Trophoblast cell (in vitro differentiated cells and primary cell): ENCODE measurements at regions not wholly inside any gene's neighbourhood (a gene's known extent, or its start where the extent isn't known, plus 50 kb on each side); places are given as distances from the start of the nearest gene placed in this dataset.

Experiments used
- DNase-seq, 2 donors: peaks; one replicate each; pipeline ENCODE4 v3.0.0-alpha.2; 2016
- H2AFZ ChIP-seq: 2 replicates; pipeline ENCODE4 v1.6.1; 2013; ENCODE audit warnings: low read length, moderate library complexity, mild to moderate bottlenecking; ENCODE audit not compliant: insufficient read depth, poor library complexity
- H2AK5ac ChIP-seq: 2 replicates; pipeline ENCODE4 v1.6.1; 2013; ENCODE audit warnings: mild to moderate bottlenecking, low read length
- H2BK120ac ChIP-seq: 2 replicates; pipeline ENCODE4 v1.6.1; 2013; ENCODE audit warnings: low read length, mild to moderate bottlenecking, moderate library complexity; ENCODE audit not compliant: insufficient read depth, poor library complexity
- H2BK12ac ChIP-seq: 2 replicates; pipeline ENCODE4 v1.6.1; 2013; ENCODE audit warnings: mild to moderate bottlenecking, low read length, moderate library complexity
- H2BK5ac ChIP-seq: 2 replicates; pipeline ENCODE4 v1.6.1; 2013; ENCODE audit warnings: low read length, low read depth, moderate library complexity, mild to moderate bottlenecking; ENCODE audit not compliant: poor library complexity
- H3K14ac ChIP-seq: 2 replicates; pipeline ENCODE4 v1.6.1; 2013; ENCODE audit warnings: mild to moderate bottlenecking, low read length
- H3K18ac ChIP-seq: 2 replicates; pipeline ENCODE4 v1.6.1; 2013; ENCODE audit warnings: mild to moderate bottlenecking, low read length
- H3K23ac ChIP-seq: 2 replicates; pipeline ENCODE4 v1.6.1; 2013; ENCODE audit warnings: low read length
- H3K27ac ChIP-seq: 2 replicates; pipeline ENCODE4 v1.5.1; 2013; ENCODE audit warnings: low read depth, mild to moderate bottlenecking, inconsistent platforms, low read length, moderate library complexity
- H3K27me3 ChIP-seq: 2 replicates; pipeline ENCODE4 v1.6.1; 2013; ENCODE audit warnings: inconsistent platforms, mild to moderate bottlenecking, low read length, moderate library complexity; ENCODE audit not compliant: insufficient read depth
- H3K36me3 ChIP-seq, 2 experiments: 1 replicate in 1 of 2; 2 replicates in 1 of 2; pipeline ENCODE4 v1.6.1; 2013; ENCODE audit warnings: low read length in 2 of 2, mild to moderate bottlenecking in 2 of 2, moderate library complexity in 1 of 2; ENCODE audit not compliant: insufficient read depth in 2 of 2, control insufficient read depth in 1 of 2
- H3K4ac ChIP-seq: 2 replicates; pipeline ENCODE4 v1.6.1; 2013; ENCODE audit warnings: low read depth, mild to moderate bottlenecking, low read length, moderate library complexity
- H3K4me1 ChIP-seq, 2 experiments: 1 replicate in 1 of 2; 2 replicates in 1 of 2; pipeline ENCODE4 v1.6.1; 2013; ENCODE audit warnings: low read length in 2 of 2, mild to moderate bottlenecking in 2 of 2, moderate library complexity in 1 of 2; ENCODE audit not compliant: insufficient read depth in 2 of 2, control insufficient read depth in 1 of 2
- H3K4me2 ChIP-seq: 2 replicates; pipeline ENCODE4 v1.6.1; 2013; ENCODE audit warnings: inconsistent platforms, mild to moderate bottlenecking, low read length, moderate library complexity
- H3K4me3 ChIP-seq: 2 replicates; pipeline ENCODE4 v1.5.1; 2013; ENCODE audit warnings: mild to moderate bottlenecking, low read depth, low read length, inconsistent platforms
- H3K79me1 ChIP-seq: one replicate; pipeline ENCODE4 v1.6.1; 2013; ENCODE audit warnings: low read length
- H3K79me2 ChIP-seq: 2 replicates; pipeline ENCODE4 v1.6.1; 2013; ENCODE audit warnings: low read length, mild to moderate bottlenecking; ENCODE audit not compliant: control insufficient read depth, insufficient read depth, poor library complexity
- H3K9ac ChIP-seq: 2 replicates; pipeline ENCODE4 v1.6.1; 2013; ENCODE audit warnings: mild to moderate bottlenecking, low read length
- H3K9me3 ChIP-seq: 2 replicates; pipeline ENCODE4 v1.6.1; 2013; ENCODE audit warnings: low read depth, mild to moderate bottlenecking, control low read depth, inconsistent platforms, low read length; ENCODE audit not compliant: insufficient read depth
- H4K12ac ChIP-seq: 2 replicates; pipeline ENCODE4 v1.6.1; 2013; ENCODE audit warnings: low read depth, mild to moderate bottlenecking, low read length, moderate library complexity
- H4K8ac ChIP-seq: 2 replicates; pipeline ENCODE4 v1.6.1; 2013; ENCODE audit warnings: low read depth, mild to moderate bottlenecking, low read length, moderate library complexity
- H4K91ac ChIP-seq: one replicate; pipeline ENCODE4 v1.6.1; 2013; ENCODE audit warnings: low read depth, mild to moderate bottlenecking, low read length, moderate library complexity
- WGBS: extraction: QIAGEN DNeasy Blood & Tissue Kit; methylation state at CpG from one replicate; pipeline ENCODE4 v1.1.7; 2013; ENCODE audit warnings: missing lambda C conversion rate; ENCODE audit not compliant: insufficient read length, insufficient coverage; ENCODE audit errors: extremely low coverage; 5-methylcytosine and 5-hydroxymethylcytosine counted together

GRCh38 chr3:87127281-87127680 is 99.8 kb upstream of the CHMP2B start:
- Histone ChIP-seq H3K9ac (no peak overlapping the region), H3K9me3 (no peaks in the 10 kb centered on the region)

GRCh38 chr3:87126321-87126720 is 100.8 kb upstream of the CHMP2B start:
- no peak overlapping the region for H3K14ac ChIP-seq
- DNase-seq = peak; percentile 27 to 88
- no CpG with 5 or more reads among the region's 4 CpGs for WGBS
- no peak overlapping the region for H4K8ac ChIP-seq
- no peak overlapping the region for H3K18ac ChIP-seq
- peaks cover 5% of the 10 kb centered on the region for H3K79me1 ChIP-seq
- peaks cover 2 to 7% of the 10 kb centered on the region in 2 experiments for H3K4me1 ChIP-seq
- no peak overlapping the region for H2AK5ac ChIP-seq
- no peak overlapping the region for H4K91ac ChIP-seq
- H2BK12ac ChIP-seq = no peak overlapping the region
- H3K9me3 ChIP-seq = peaks cover 2% of the 10 kb centered on the region
- no peak overlapping the region for H3K4ac ChIP-seq
- H3K9ac ChIP-seq = no peak overlapping the region
- peak overlapping the region; percentile 54 for H3K27ac ChIP-seq
- no peak overlapping the region for H2AFZ ChIP-seq
- H3K23ac ChIP-seq = no peak overlapping the region
- H4K12ac ChIP-seq = no peak overlapping the region
- no peaks in the 10 kb centered on the region for H3K79me2 ChIP-seq
- H3K27me3 ChIP-seq = no peaks in the 10 kb centered on the region
- no peak overlapping the region for H3K4me3 ChIP-seq
- peak overlapping the region; percentile 33 for H2BK120ac ChIP-seq
- no peak overlapping the region for H3K4me2 ChIP-seq
- H2BK5ac ChIP-seq = no peak overlapping the region
- H3K36me3 ChIP-seq = peaks cover 0 to 1% of the 10 kb centered on the region in 2 experiments

More at GRCh38 chr3:87127281-87127680, 99.8 kb upstream of the CHMP2B start:
- no peak overlapping the region for H3K14ac ChIP-seq
- no peak overlapping the region for H3K18ac ChIP-seq
- no peak overlapping the region for H4K91ac ChIP-seq
- H2AFZ ChIP-seq = no peak overlapping the region
- no peaks in the 10 kb centered on the region for H3K27me3 ChIP-seq
- H3K79me2 ChIP-seq = no peaks in the 10 kb centered on the region
- no peak overlapping the region for H3K23ac ChIP-seq
- peaks cover 5% of the 10 kb centered on the region for H3K79me1 ChIP-seq
- no peak overlapping the region for H2AK5ac ChIP-seq
- no peak overlapping the region for H4K8ac ChIP-seq
- no peak overlapping the region for H3K4me3 ChIP-seq
- H3K36me3 ChIP-seq = no peaks in the 10 kb centered on the region
- no peak overlapping the region for H2BK120ac ChIP-seq
- H3K27ac ChIP-seq = no peak overlapping the region
- no CpG with 5 or more reads among the region's 6 CpGs for WGBS
- no peak overlapping the region for H2BK12ac ChIP-seq
- no peak overlapping the region for H2BK5ac ChIP-seq
- H3K4ac ChIP-seq = no peak overlapping the region
- no peak overlapping the region for H4K12ac ChIP-seq
- H3K4me1 ChIP-seq = peaks cover 0 to 3% of the 10 kb centered on the region in 2 experiments
- H3K4me2 ChIP-seq = no peak overlapping the region
- no peak for DNase-seq

- peak; percentile 52 to 82 for DNase-seq
- H2AK5ac ChIP-seq = no peak overlapping the region
- H3K36me3 ChIP-seq = peaks cover 0 to 1% of the 10 kb centered on the region in 2 experiments
- H2AFZ ChIP-seq = no peak overlapping the region
- H3K14ac ChIP-seq = no peak overlapping the region
- no peak overlapping the region for H4K8ac ChIP-seq
- WGBS = no CpG with 5 or more reads among the region's 5 CpGs
- H3K9me3 ChIP-seq = peaks cover 2% of the 10 kb centered on the region
- no peak overlapping the region for H3K4ac ChIP-seq
- no peak overlapping the region for H3K9ac ChIP-seq
- H3K79me1 ChIP-seq = peaks cover 5% of the 10 kb centered on the region
- H3K4me2 ChIP-seq = no peak overlapping the region
- no peak overlapping the region for H4K12ac ChIP-seq
- H3K27ac ChIP-seq = no peak overlapping the region
- no peak overlapping the region for H3K23ac ChIP-seq
- no peak overlapping the region for H4K91ac ChIP-seq
- no peaks in the 10 kb centered on the region for H3K79me2 ChIP-seq
- no peak overlapping the region for H2BK5ac ChIP-seq
- no peak overlapping the region for H2BK120ac ChIP-seq
- peaks cover 2 to 7% of the 10 kb centered on the region in 2 experiments for H3K4me1 ChIP-seq
- H3K4me3 ChIP-seq = no peak overlapping the region
- H2BK12ac ChIP-seq = no peak overlapping the region
- H3K18ac ChIP-seq = no peak overlapping the region
- H3K27me3 ChIP-seq = no peaks in the 10 kb centered on the region
Observed at GRCh38 chr3:87125116-87125515, 102.0 kb upstream of the CHMP2B start.

- no peak overlapping the region for H3K4me3 ChIP-seq
- H3K18ac ChIP-seq = no peak overlapping the region
- H4K12ac ChIP-seq = no peak overlapping the region
- no peak overlapping the region for H2AFZ ChIP-seq
- no peak overlapping the region for H3K27ac ChIP-seq
- no peak overlapping the region for H4K91ac ChIP-seq
- no peak overlapping the region for H2BK12ac ChIP-seq
- H3K27me3 ChIP-seq = no peaks in the 10 kb centered on the region
- no peak overlapping the region for H2BK5ac ChIP-seq
- DNase-seq = no peak
- H3K4ac ChIP-seq = no peak overlapping the region
- H3K4me2 ChIP-seq = no peak overlapping the region
- peaks cover 2% of the 10 kb centered on the region for H3K9me3 ChIP-seq
- H3K36me3 ChIP-seq = peaks cover 0 to 1% of the 10 kb centered on the region in 2 experiments
- no peak overlapping the region for H4K8ac ChIP-seq
- no peak overlapping the region for H3K9ac ChIP-seq
- H3K79me2 ChIP-seq = no peaks in the 10 kb centered on the region
- H3K79me1 ChIP-seq = peaks cover 5% of the 10 kb centered on the region
- no peak overlapping the region for H2BK120ac ChIP-seq
- H3K23ac ChIP-seq = no peak overlapping the region
- no peak overlapping the region for H3K14ac ChIP-seq
- no peak overlapping the region for H2AK5ac ChIP-seq
- H3K4me1 ChIP-seq = peaks cover 2 to 7% of the 10 kb centered on the region in 2 experiments
Observed at GRCh38 chr3:87122766-87123165, 104.3 kb upstream of the CHMP2B start.
